GM12878 (cell line): ENCODE measurements at regions not wholly inside any gene's neighbourhood (a gene's known extent, or its start where the extent isn't known, plus 50 kb on each side); places are given as distances from the start of the nearest gene placed in this dataset.

Experiments used
- ATAC-seq: fragments of 200-7000 bp; cut with Tn5 transposase; 3 replicates; pipeline ENCODE4 v1.9.1; 2020; ENCODE audit warnings: mild to moderate bottlenecking, moderate library complexity
- BruUV-seq: library from RNA; stranded (reverse); fragments of 400-500 nt; replicated peaks from 2 replicates; lab custom pipeline; 2021; lab: Mats Ljungman, UMichigan
- CTCF ChIA-PET: fragments of 300-600 bp; sonication (Branson Sonifier 250); formaldehyde crosslinking; extraction: SDS; loops from one replicate; lab custom pipeline; 2021; ENCODE audit warnings: inconsistent platforms; lab: Yijun Ruan, JAX
- POLR2A ChIA-PET: fragments of 350-600 bp; formaldehyde crosslinking; extraction: SDS; loops from one replicate; lab custom pipeline; 2021; ENCODE audit warnings: inconsistent platforms; lab: Charles Lee
- RAD21 ChIA-PET: fragments of 300-600 bp; sonication (Branson Sonifier 250); formaldehyde crosslinking; loops from one replicate; lab custom pipeline; 2023; ENCODE audit warnings: antibody characterized with exemption; ENCODE audit not compliant: unreplicated experiment; lab: Charles Lee
- SMC1A ChIA-PET: fragments of 300-600 bp; sonication (Branson Sonifier 250); formaldehyde crosslinking; loops from one replicate; lab custom pipeline; 2023; ENCODE audit not compliant: unreplicated experiment, uncharacterized antibody; lab: Charles Lee
- DNase-seq: peaks from one replicate; pipeline ENCODE4 v3.0.0-alpha.2; 2011; ENCODE audit warnings: low read depth, low spot score
- FAIRE-seq: peaks from 3 replicates; lab custom pipeline; 2011; peaks lifted over from hg19 to GRCh38; lab: Jason Lieb, UNC
- H2AFZ ChIP-seq: 2 replicates; pipeline ENCODE4 v1.6.0; 2011; ENCODE audit warnings: low read depth, low read length, control low read depth; ENCODE audit not compliant: control insufficient read depth
- H3K27ac ChIP-seq: 2 replicates; pipeline ENCODE4 v1.5.1; 2011; ENCODE audit warnings: control low read depth; ENCODE audit not compliant: control insufficient read depth, insufficient read depth
- H3K27me3 ChIP-seq, 2 experiments: replicated peaks in 1 of 2; 2 replicates each; pipeline versions ENCODE4 v1.6.0 to v1.6.1; 2011; ENCODE audit warnings: low read length in 1 of 2; ENCODE audit not compliant: control insufficient read depth in 2 of 2, insufficient read depth in 2 of 2
- H3K36me3 ChIP-seq, 2 experiments: 2 replicates each; pipeline ENCODE4 v1.5.1; 2011; ENCODE audit warnings: low read length in 1 of 2; ENCODE audit not compliant: control insufficient read depth in 2 of 2, insufficient read depth in 2 of 2
- H3K4me1 ChIP-seq: 2 replicates; pipeline ENCODE4 v1.6.1; 2011; ENCODE audit warnings: mild to moderate bottlenecking, low read length, moderate library complexity, mixed read lengths; ENCODE audit not compliant: control insufficient read depth, insufficient read depth
- H3K4me2 ChIP-seq: 2 replicates; pipeline ENCODE4 v1.6.0; 2011; ENCODE audit warnings: control low read depth; ENCODE audit not compliant: control insufficient read depth, insufficient read depth
- H3K4me3 ChIP-seq: fragments of 200-600 bp; sonication (generic); 2 replicates; pipeline ENCODE4 v1.5.1; 2016
- H3K79me2 ChIP-seq: 2 replicates; pipeline ENCODE4 v1.6.0; 2011; ENCODE audit warnings: low read length; ENCODE audit not compliant: control insufficient read depth, insufficient read depth
- H3K9ac ChIP-seq: 2 replicates; pipeline ENCODE4 v1.8.0; 2011; ENCODE audit warnings: low read length, control low read depth, mixed read lengths; ENCODE audit not compliant: control insufficient read depth, insufficient read depth
- H3K9me3 ChIP-seq: replicated peaks from 3 replicates; pipeline ENCODE4 v1.5.1; 2011; ENCODE audit warnings: mild to moderate bottlenecking, low read length; ENCODE audit not compliant: control insufficient read depth, insufficient read depth
- H4K20me1 ChIP-seq: 2 replicates; pipeline ENCODE4 v1.6.0; 2011; ENCODE audit not compliant: control insufficient read depth, insufficient read depth
- ASH2L ChIP-seq: fragments of 300-600, 200-600 bp; sonication (generic); IDR thresholded peaks from 2 replicates; pipeline ENCODE4 v1.6.1; 2017; ENCODE audit warnings: low read depth, mild to moderate bottlenecking, borderline replicate concordance
- CHD1 ChIP-seq: IDR thresholded peaks from 2 replicates; pipeline ENCODE4 v1.6.1; 2012; ENCODE audit warnings: low read depth, low read length, improper control_type of control experiment
- EP300 ChIP-seq, 2 experiments: fragments of 150-350 bp in 1 of 2; IDR thresholded peaks; 2 replicates each; pipeline ENCODE4 v1.6.1; 2011 to 2012; ENCODE audit warnings: low read depth in 2 of 2, low read length in 2 of 2, borderline replicate concordance in 1 of 2, improper control_type of control experiment in 1 of 2, inconsistent platforms in 1 of 2; ENCODE audit not compliant: control insufficient read depth in 1 of 2
- HDAC2 ChIP-seq: fragments of 200-600 bp; sonication (generic); IDR thresholded peaks from 2 replicates; pipeline ENCODE4 v1.6.1; 2017
- IRF4 ChIP-seq: IDR thresholded peaks from 2 replicates; pipeline ENCODE4 v1.6.1; 2011; ENCODE audit warnings: low read depth, low read length
- JUND ChIP-seq: IDR thresholded peaks from 2 replicates; pipeline ENCODE4 v1.6.1; 2012; ENCODE audit warnings: low read depth, mild to moderate bottlenecking, low read length, improper control_type of control experiment, moderate library complexity
- MEF2B ChIP-seq: fragments of 450-650 bp; IDR thresholded peaks from 2 replicates; pipeline ENCODE4 v1.6.1; 2018; ENCODE audit warnings: mild to moderate bottlenecking, moderate library complexity; ENCODE audit not compliant: partially characterized antibody, poor library complexity, severe bottlenecking
- NR2C2 ChIP-seq: IDR thresholded peaks from 2 replicates; pipeline ENCODE4 v1.6.1; 2011; ENCODE audit warnings: borderline replicate concordance, low read depth; ENCODE audit not compliant: control insufficient read depth, insufficient read length
- RAD51 ChIP-seq: fragments of 450-650 bp; IDR thresholded peaks from 2 replicates; pipeline ENCODE4 v1.6.1; 2016; ENCODE audit warnings: moderate library complexity, mild to moderate bottlenecking, inconsistent platforms
- RBBP5 ChIP-seq: fragments of 200-600 bp; sonication (generic); conservative IDR thresholded peaks from 2 replicates; pipeline ENCODE4 v1.6.1; 2016
- RFX5 ChIP-seq: IDR thresholded peaks from 2 replicates; pipeline ENCODE4 v1.6.1; 2011; ENCODE audit warnings: low read depth, low read length, improper control_type of control experiment
- SMC3 ChIP-seq: IDR thresholded peaks from 2 replicates; pipeline ENCODE4 v1.6.1; 2011; ENCODE audit warnings: low read length, improper control_type of control experiment, borderline replicate concordance
- SUZ12 ChIP-seq: fragments of 200-600 bp; sonication (generic); IDR thresholded peaks from one replicate; pipeline ENCODE4 v1.6.1; 2018; ENCODE audit warnings: antibody characterized with exemption, mild to moderate bottlenecking; ENCODE audit not compliant: unreplicated experiment
- TBL1XR1 ChIP-seq: IDR thresholded peaks from 2 replicates; pipeline ENCODE4 v1.6.1; 2012; ENCODE audit warnings: low read depth, low read length, improper control_type of control experiment
- WRNIP1 ChIP-seq: IDR thresholded peaks from 2 replicates; pipeline ENCODE4 v1.6.1; 2011; ENCODE audit warnings: low read depth, low read length, improper control_type of control experiment, borderline replicate concordance
- YBX1 ChIP-seq: fragments of 450-650 bp; IDR thresholded peaks from 2 replicates; pipeline ENCODE4 v1.6.1; 2016; ENCODE audit warnings: antibody characterized with exemption
- WGBS: methylation state at CpG from one replicate; pipeline ENCODE4 v1.1.6; 2016; ENCODE audit warnings: low lambda C conversion rate; ENCODE audit not compliant: insufficient replicate concordance, insufficient coverage; ENCODE audit errors: missing lambda C conversion rate; 5-methylcytosine and 5-hydroxymethylcytosine counted together
- in situ Hi-C: fragments of 300-500 bp; cut with MboI; formaldehyde crosslinking; loops from 9 replicates; pipeline ENCODE4 v1.14.3; 2018; ENCODE audit warnings: mixed read lengths
- intact Hi-C: fragments of 100-400 bp; cut with micrococcal nuclease; formaldehyde crosslinking; loops from one replicate; pipeline ENCODE4 v1.14.2; 2022; ENCODE audit not compliant: unreplicated experiment

GRCh38 chr2:236949089-236949905 is 136.4 kb upstream of the COPS8 start (continued):
- no peak for TF ChIP-seq RBBP5
- no peak for TF ChIP-seq RAD51
- TF ChIP-seq YBX1: no peak

GRCh38 chr2:236951830-236952475 is 133.7 kb upstream of the COPS8 start:
- ChIA-PET POLR2A (no interaction called here), CTCF (interaction anchor here (0.6 kb wide), 1 partner anchor 1358 kb away, joined by 4 read pairs; no protein-coding TSS in a partner anchor), RAD21 (no interaction called here), SMC1A (interaction anchor here (0.9 kb wide), 1 partner anchor 18 kb away, joined by 3 read pairs; no protein-coding TSS in a partner anchor)
- H3K36me3 ChIP-seq: no peaks in the 10 kb centered on the region
- 11% methylated on average over 3 of the region's 3 CpGs for WGBS
- intact Hi-C loops: no loop called here
- no peaks in the 10 kb centered on the region; a peak in 1 of 4 replicates for H3K27me3 ChIP-seq
- in situ Hi-C loops: no loop called here
- no TSS peak for BruUV-seq
- H4K20me1 ChIP-seq: no peaks in the 10 kb centered on the region
- no peak overlapping the region for H3K4me3 ChIP-seq
- FAIRE-seq: no peak
- DNase-seq: no peak
- ATAC-seq: no peak
- no peak overlapping the region for H3K9ac ChIP-seq
- H3K9me3 ChIP-seq: no peaks in the 10 kb centered on the region; the same call in 1 of the 3 replicates
- H3K4me1 ChIP-seq: no peaks in the 10 kb centered on the region
- TF ChIP-seq SUZ12: no peak
- no peak overlapping the region for H2AFZ ChIP-seq
- H3K4me2 ChIP-seq: no peak overlapping the region
- H3K79me2 ChIP-seq: no peaks in the 10 kb centered on the region
- no peak overlapping the region for H3K27ac ChIP-seq

DNA sequence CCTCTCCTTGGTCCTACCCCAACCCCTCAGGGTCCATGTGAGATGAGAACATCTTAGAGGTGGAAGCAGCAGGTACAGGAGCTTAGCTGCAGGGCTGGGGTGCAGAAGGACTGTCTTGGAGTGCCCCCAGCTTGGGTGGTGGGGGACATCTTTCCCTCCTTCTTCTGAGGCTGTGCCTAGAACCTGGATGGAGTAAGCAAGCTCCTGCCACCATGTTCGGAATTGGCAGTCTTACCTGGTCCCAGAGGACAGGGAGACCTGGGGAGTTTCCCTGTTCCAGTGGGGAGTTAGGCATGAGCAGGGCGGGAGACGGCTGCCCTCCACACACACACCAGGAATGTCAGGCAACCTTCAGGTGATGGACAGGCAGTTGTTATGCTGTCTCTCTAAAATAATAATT is 131.0 kb upstream of the COPS8 start:
- H3K4me1 ChIP-seq: no peaks in the 10 kb centered on the region
- ChIA-PET RAD21 (no interaction called here), SMC1A (no interaction called here), CTCF (no interaction called here), POLR2A (no interaction called here)
- no peaks in the 10 kb centered on the region for H3K79me2 ChIP-seq
- H3K9ac ChIP-seq: no peak overlapping the region
- 23% methylated on average over 3 of the region's 3 CpGs for WGBS
- in situ Hi-C loops (no loop called here), intact Hi-C loops (no loop called here)
- no peaks in the 10 kb centered on the region for H3K27me3 ChIP-seq
- no peak overlapping the region for H3K27ac ChIP-seq
- no peak for ATAC-seq
- no peak overlapping the region for H3K4me3 ChIP-seq
- FAIRE-seq: no peak
- DNase-seq: no peak
- no peaks in the 10 kb centered on the region for H4K20me1 ChIP-seq
- H3K36me3 ChIP-seq: no peaks in the 10 kb centered on the region
- H3K4me2 ChIP-seq: no peak overlapping the region
- no peak overlapping the region for H2AFZ ChIP-seq
- BruUV-seq: no TSS peak
- no peaks in the 10 kb centered on the region; the same call in 1 of the 3 replicates for H3K9me3 ChIP-seq
- TF ChIP-seq YBX1 (no peak), NR2C2 (no peak), JUND (no peak), EP300 (IDR thresholded peaks at IDR 0.05; ENCODE audit: borderline replicate concordance in 1 of 2, control insufficient read depth in 1 of 2, low read depth in 2 of 2, low read length in 2 of 2) (no peak), HDAC2 (no peak), RFX5 (no peak), CHD1 (no peak), TBL1XR1 (no peak), SMC3 (no peak), ASH2L (no peak), MEF2B (no peak), WRNIP1 (no peak), IRF4 (no peak)
